Esophagus squamous epithelium (tissue), 4 donors: ENCODE measurements at regions not wholly inside any gene's neighbourhood (a gene's known extent, or its start where the extent isn't known, plus 50 kb on each side); places are given as distances from the start of the nearest gene placed in this dataset.
A peak's percentile ranks its signal among the peaks of the same experiment; 100 is the strongest.

ENCODE experiments used
- CTCF ChIP-seq, 6 experiments: fragments of 450-650 bp in 4 of 6; fragments of 200-600 bp in 2 of 6; sonication (generic) in 2 of 6; IDR thresholded peaks; one replicate each; pipeline ENCODE4 v1.5.1; 2016 to 2019; ENCODE audit warnings: antibody characterized with exemption in 6 of 6, mild to moderate bottlenecking in 4 of 6, moderate library complexity in 4 of 6
- POLR2A ChIP-seq, 4 donors: fragments of 450-650 bp; IDR thresholded peaks; one replicate each; pipeline ENCODE4 v1.6.1; 2017; ENCODE audit warnings: antibody characterized with exemption in 4 of 4, mild to moderate bottlenecking in 4 of 4, moderate library complexity in 3 of 4

GRCh38 chr4:159487284-159487747, 384.4 kb downstream of the RAPGEF2 start:
- TF ChIP-seq CTCF (IDR thresholded peaks at IDR 0.05) = peak; percentile 37 to 70 (median 62)
- no peak for TF ChIP-seq POLR2A (IDR thresholded peaks at IDR 0.05)
